SKM-1 (cell line): ENCODE measurements at regions not wholly inside any gene's neighbourhood (a gene's known extent, or its start where the extent isn't known, plus 50 kb on each side); places are given as distances from the start of the nearest gene placed in this dataset.
"Not testable (repeated sequence)": the region's sequence is repeated elsewhere in the genome, so short reads cannot be mapped to it uniquely, and the experiment has no call there.

Source experiments
- DNase-seq: peaks from one replicate; lab custom pipeline; 2025; ENCODE audit not compliant: unreplicated experiment; lab: John Stamatoyannopoulos, UW

DNA sequence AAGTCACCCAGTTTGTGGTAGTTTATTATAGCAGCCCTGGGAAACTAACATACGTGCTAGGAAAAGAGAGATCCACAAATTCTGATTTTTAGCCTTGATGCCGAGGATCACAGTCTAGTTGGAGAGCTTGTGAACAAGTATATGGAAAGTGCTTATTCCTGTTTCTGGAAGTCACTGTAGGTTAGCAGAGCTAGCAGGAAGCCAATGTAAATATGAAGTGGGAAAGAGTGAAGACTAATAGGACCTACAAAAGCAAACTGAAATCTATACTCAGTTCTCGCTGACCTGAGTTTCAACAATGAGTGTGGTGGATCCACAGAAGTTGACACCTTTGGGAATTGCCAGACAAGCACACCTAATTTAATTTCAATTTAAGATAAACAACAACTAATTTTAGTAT is 254.9 kb downstream of the PLK2 start:
- no peak for DNase-seq

GRCh38 chr5:58202941-58203444 is 256.9 kb downstream of the PLK2 start:
- DNase-seq: no peak

GRCh38 chr5:58201922-58202648 is 257.8 kb downstream of the PLK2 start:
- DNase-seq: no peak

GRCh38 chr5:58200451-58200850 is 259.4 kb downstream of the PLK2 start:
- no peak for DNase-seq

DNA sequence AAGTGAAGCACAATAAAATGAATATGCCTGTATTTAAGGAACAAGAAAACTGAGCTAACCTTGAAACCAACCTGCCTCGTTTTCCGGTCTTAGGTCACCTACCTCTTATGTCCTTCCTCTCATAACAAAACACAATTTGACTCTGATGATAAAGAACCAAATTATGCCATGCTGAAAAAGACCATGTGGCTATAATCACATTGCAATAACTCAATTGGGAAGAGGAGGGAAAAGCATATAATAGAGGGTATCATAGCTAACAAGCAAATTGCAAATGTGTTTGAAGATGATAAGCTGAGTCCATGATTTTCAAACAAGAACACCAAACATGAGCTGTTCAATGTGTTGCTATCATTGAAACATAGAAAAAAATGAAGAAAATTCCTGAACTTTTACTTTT is 260.8 kb downstream of the PLK2 start:
- no peak for DNase-seq

DNA sequence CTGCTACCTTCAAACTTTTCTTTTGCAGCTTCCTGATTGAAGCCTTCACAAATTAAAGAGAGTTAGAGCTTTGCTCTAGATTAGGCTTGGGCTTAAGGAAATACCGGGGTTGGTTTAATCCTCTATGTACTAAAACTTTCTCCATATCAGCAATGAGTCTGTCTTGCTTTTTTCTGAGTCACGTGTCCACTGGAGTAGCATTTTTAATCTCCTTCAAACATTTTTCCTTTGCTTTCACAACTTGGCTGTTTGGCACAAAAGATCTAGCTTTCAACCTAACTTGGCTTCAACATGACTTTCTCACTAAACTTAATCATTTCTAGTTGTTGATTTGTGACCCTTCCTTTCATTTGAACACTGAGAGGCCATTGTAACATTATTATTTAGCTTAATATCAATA is 261.6 kb downstream of the PLK2 start:
- DNase-seq: no peak

- DNase-seq: no peak
Observed at GRCh38 chr5:58197875-58198274, 262.0 kb downstream of the PLK2 start.

- DNase-seq: no peak
Observed at GRCh38 chr5:58191443-58191842, 268.4 kb downstream of the PLK2 start.

- DNase-seq: no peak
Observed at GRCh38 chr5:58188262-58188651, 271.6 kb downstream of the PLK2 start.

- DNase-seq: no peak
Observed at GRCh38 chr5:58187432-58188261, 272.2 kb downstream of the PLK2 start.

GRCh38 chr5:58185801-58186200 is 274.1 kb downstream of the PLK2 start:
- DNase-seq: no peak

GRCh38 chr5:58185397-58185796 is 274.5 kb downstream of the PLK2 start:
- DNase-seq: no peak

DNA sequence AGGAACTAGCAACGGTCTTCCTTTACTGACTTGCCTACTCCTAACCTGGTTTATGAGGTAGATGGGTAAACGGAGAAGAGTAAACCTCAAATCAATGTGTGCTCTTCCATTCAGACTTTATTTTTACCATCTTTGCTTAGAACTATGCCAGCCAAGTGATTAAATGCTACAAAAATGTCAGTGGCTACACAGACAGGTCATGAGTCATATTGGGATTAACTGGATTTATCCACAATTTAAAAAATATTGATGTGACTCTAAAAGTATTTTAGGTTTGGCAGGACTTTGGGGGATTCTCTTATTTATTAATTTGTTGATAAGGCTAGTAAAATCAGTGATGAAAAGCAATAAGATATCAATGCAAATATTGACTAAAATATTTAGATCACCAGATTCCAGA is 275.0 kb downstream of the PLK2 start:
- DNase-seq: no peak

DNA sequence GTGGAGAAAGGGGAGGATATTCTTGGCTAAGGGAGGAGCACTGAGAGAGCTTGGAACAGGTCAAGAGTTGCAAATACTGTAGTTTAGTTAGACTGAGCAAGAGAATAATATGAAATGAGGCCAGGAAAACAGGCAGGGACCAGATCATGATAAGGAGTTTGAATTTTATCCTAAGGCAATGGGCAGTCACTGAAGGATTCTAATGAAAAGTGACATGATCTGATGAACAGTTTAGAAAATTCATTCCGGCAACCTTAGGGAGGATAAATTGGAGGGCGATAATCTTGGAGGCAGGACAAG is 276.1 kb downstream of the PLK2 start:
- DNase-seq: no peak

- DNase-seq: no peak
Observed at GRCh38 chr5:58183078-58183785, 276.7 kb downstream of the PLK2 start.

GRCh38 chr5:58182287-58182841 is 277.5 kb downstream of the PLK2 start:
- DNase-seq: no peak

DNA sequence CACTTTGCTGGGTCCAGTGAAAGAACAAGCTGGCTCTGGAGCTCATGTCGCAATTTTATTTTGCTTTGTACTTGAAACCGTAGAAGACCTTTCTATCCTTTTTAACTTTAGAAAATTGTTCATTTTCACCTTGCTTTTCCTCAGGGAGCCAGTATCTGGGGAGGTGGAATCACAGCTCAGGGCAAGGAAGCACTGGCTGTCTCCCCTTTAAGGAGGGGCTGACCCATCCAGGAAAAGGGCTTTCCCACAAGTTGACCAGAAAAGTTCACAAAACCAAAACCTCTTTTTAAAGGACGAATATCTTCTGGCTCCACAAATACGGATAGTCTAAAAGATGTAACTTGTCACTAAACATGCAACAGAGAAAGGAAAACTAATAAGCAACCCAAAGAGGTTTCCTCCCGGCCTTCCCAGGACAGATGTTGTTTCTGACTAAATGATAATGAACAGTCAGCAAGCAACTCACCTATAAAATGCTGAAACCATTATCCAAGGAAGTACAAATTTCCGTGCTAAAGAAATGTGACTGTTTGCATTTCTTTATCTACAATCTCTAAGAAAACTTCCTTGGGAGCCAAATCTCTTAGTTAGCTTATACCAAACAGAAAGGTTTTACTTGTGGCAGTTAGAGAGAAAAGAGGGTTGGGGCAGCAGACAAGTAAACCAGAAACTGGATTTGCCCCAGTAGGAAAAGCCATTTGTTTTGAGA is 278.2 kb downstream of the PLK2 start:
- DNase-seq: no peak

- no peak for DNase-seq
Observed at GRCh38 chr5:58172946-58173345, 286.9 kb downstream of the PLK2 start.

DNA sequence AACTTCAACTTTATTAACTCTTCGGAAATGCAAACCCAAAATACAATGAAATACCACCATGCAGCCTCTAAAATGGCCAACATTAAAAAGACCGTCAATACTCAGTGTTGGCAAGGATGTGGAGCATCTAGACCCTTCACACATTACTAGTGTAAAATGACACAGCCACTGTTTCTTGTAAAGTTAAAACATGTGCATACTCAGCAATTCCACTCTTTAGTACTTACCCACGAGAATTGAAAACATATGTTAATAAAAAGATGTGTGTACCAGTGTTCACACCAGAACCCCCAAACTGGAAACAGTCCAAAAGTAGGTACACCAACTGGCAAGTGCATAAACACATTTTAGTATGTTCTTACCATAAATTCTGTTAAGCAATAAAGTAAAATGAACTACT is 294.7 kb downstream of the PLK2 start:
- DNase-seq: no peak

GRCh38 chr5:58161889-58162288 is 298.0 kb downstream of the PLK2 start:
- not testable (repeated sequence) for DNase-seq
